ENCODE measurements at regions not wholly inside any gene's neighbourhood (a gene's known extent, or its start where the extent isn't known, plus 50 kb on each side); places are given as distances from the start of the nearest gene placed in this dataset.

GRCh38 chr4:180054291-180054690 lies 2188.9 kb upstream of the TENM3 start:
- TF ChIP-seq POLR2A (IDR thresholded peaks at IDR 0.05) (no peak), CTCF (IDR thresholded peaks at IDR 0.05) (no peak)
